Memory B cell (primary cell): ENCODE measurements at regions not wholly inside any gene's neighbourhood (a gene's known extent, or its start where the extent isn't known, plus 50 kb on each side); places are given as distances from the start of the nearest gene placed in this dataset.

Experiments used
- ATAC-seq: fragments of 150-1000 bp; cut with Tn5 transposase; 2 replicates; pipeline ENCODE4 v1.10.0; 2021; ENCODE audit warnings: low read depth, mild to moderate bottlenecking, moderate library complexity
- DNase-seq, 2 donors: peaks; one replicate each; pipeline ENCODE4 v3.0.0; 2022; ENCODE audit warnings: low spot score in 2 of 2
- H3K27ac Mint-ChIP-seq: one replicate; pipeline ENCODE4 v1.8.0; 2022; ENCODE audit warnings: mild to moderate bottlenecking, moderate library complexity, mixed read lengths
- H3K27me3 Mint-ChIP-seq: one replicate; pipeline ENCODE4 v1.8.0; 2022; ENCODE audit warnings: mixed read lengths
- H3K36me3 Mint-ChIP-seq: one replicate; pipeline ENCODE4 v1.8.0; 2022; ENCODE audit warnings: mild to moderate bottlenecking, mixed read lengths
- H3K4me1 Mint-ChIP-seq: one replicate; pipeline ENCODE4 v1.8.0; 2022; ENCODE audit warnings: mixed read lengths
- H3K4me3 Mint-ChIP-seq: one replicate; pipeline ENCODE4 v1.8.0; 2022; ENCODE audit warnings: mild to moderate bottlenecking, moderate library complexity, mixed read lengths
- H3K9me3 Mint-ChIP-seq: one replicate; pipeline ENCODE4 v1.8.0; 2022; ENCODE audit warnings: mixed read lengths

- H3K27me3 Mint-ChIP-seq: peaks cover 22% of the 10 kb centered on the region
- H3K4me1 Mint-ChIP-seq: no peaks in the 10 kb centered on the region
- H3K27ac Mint-ChIP-seq: no peak overlapping the region
- peaks cover 4% of the 10 kb centered on the region for H3K9me3 Mint-ChIP-seq
- H3K36me3 Mint-ChIP-seq: peaks cover 2% of the 10 kb centered on the region
- ATAC-seq: no peak
- no peak for DNase-seq
- H3K4me3 Mint-ChIP-seq: no peak overlapping the region
Observed at GRCh38 chr20:51313358-51313827, 229.1 kb downstream of the NFATC2 start.

- no peak for DNase-seq
- no peak overlapping the region for H3K27ac Mint-ChIP-seq
- H3K4me1 Mint-ChIP-seq: no peaks in the 10 kb centered on the region
- peaks cover 4% of the 10 kb centered on the region for H3K9me3 Mint-ChIP-seq
- H3K4me3 Mint-ChIP-seq: no peak overlapping the region
- peaks cover 2% of the 10 kb centered on the region for H3K36me3 Mint-ChIP-seq
- peaks cover 22% of the 10 kb centered on the region for H3K27me3 Mint-ChIP-seq
- ATAC-seq: no peak
Observed at GRCh38 chr20:51312480-51312783, 230.1 kb downstream of the NFATC2 start.

- Mint-ChIP-seq H3K27me3 (peaks cover 22% of the 10 kb centered on the region), H3K4me3 (no peak overlapping the region), H3K9me3 (peaks cover 4% of the 10 kb centered on the region), H3K27ac (no peak overlapping the region), H3K36me3 (peaks cover 2% of the 10 kb centered on the region), H3K4me1 (peaks cover 1% of the 10 kb centered on the region)
- DNase-seq (no peak), ATAC-seq (no peak)
Observed at GRCh38 chr20:51311636-51312479, 230.7 kb downstream of the NFATC2 start.

- no peaks in the 10 kb centered on the region for H3K36me3 Mint-ChIP-seq
- ATAC-seq: no peak
- H3K27ac Mint-ChIP-seq: no peak overlapping the region
- no peak for DNase-seq
- no peaks in the 10 kb centered on the region for H3K9me3 Mint-ChIP-seq
- no peak overlapping the region for H3K4me3 Mint-ChIP-seq
- H3K4me1 Mint-ChIP-seq: peaks cover 6% of the 10 kb centered on the region
- peaks cover 21% of the 10 kb centered on the region for H3K27me3 Mint-ChIP-seq
Observed at GRCh38 chr20:51310216-51310615, 232.3 kb downstream of the NFATC2 start.

- ATAC-seq: no peak
- H3K27ac Mint-ChIP-seq: no peak overlapping the region
Observed at GRCh38 chr20:51309128-51309527, 233.4 kb downstream of the NFATC2 start.

GRCh38 chr20:51306521-51307358, 235.8 kb downstream of the NFATC2 start:
- no peaks in the 10 kb centered on the region for H3K36me3 Mint-ChIP-seq
- H3K27me3 Mint-ChIP-seq: peaks cover 14% of the 10 kb centered on the region
- ATAC-seq: peak; percentile 99
- peak; percentile 68 to 78 for DNase-seq
- peaks cover 6% of the 10 kb centered on the region for H3K4me1 Mint-ChIP-seq
- no peak overlapping the region for H3K27ac Mint-ChIP-seq
- H3K9me3 Mint-ChIP-seq: peaks cover 5% of the 10 kb centered on the region
- H3K4me3 Mint-ChIP-seq: no peak overlapping the region

More at GRCh38 chr20:51309128-51309527, 233.4 kb downstream of the NFATC2 start:
- peaks cover 21% of the 10 kb centered on the region for H3K27me3 Mint-ChIP-seq
- peaks cover 3% of the 10 kb centered on the region for H3K9me3 Mint-ChIP-seq
- peaks cover 6% of the 10 kb centered on the region for H3K4me1 Mint-ChIP-seq
- H3K4me3 Mint-ChIP-seq: no peak overlapping the region
- no peaks in the 10 kb centered on the region for H3K36me3 Mint-ChIP-seq
- no peak for DNase-seq

GRCh38 chr20:51306081-51306480, 236.4 kb downstream of the NFATC2 start:
- Mint-ChIP-seq H3K9me3 (peaks cover 5% of the 10 kb centered on the region), H3K27me3 (peaks cover 10% of the 10 kb centered on the region), H3K4me3 (no peak overlapping the region), H3K4me1 (peaks cover 6% of the 10 kb centered on the region), H3K27ac (no peak overlapping the region), H3K36me3 (no peaks in the 10 kb centered on the region)
- ATAC-seq: no peak
- DNase-seq: no peak

- no peak for ATAC-seq
- Mint-ChIP-seq H3K4me3 (no peak overlapping the region), H3K36me3 (no peaks in the 10 kb centered on the region), H3K27me3 (peaks cover 7% of the 10 kb centered on the region), H3K9me3 (peaks cover 5% of the 10 kb centered on the region), H3K27ac (no peak overlapping the region), H3K4me1 (peaks cover 6% of the 10 kb centered on the region)
- no peak for DNase-seq
Observed at GRCh38 chr20:51305316-51306052, 237.0 kb downstream of the NFATC2 start.

- H3K36me3 Mint-ChIP-seq: no peaks in the 10 kb centered on the region
- ATAC-seq: no peak
- H3K4me1 Mint-ChIP-seq: peaks cover 6% of the 10 kb centered on the region
- H3K27me3 Mint-ChIP-seq: peaks cover 3% of the 10 kb centered on the region
- DNase-seq: no peak
- no peak overlapping the region for H3K27ac Mint-ChIP-seq
- no peak overlapping the region for H3K4me3 Mint-ChIP-seq
- peaks cover 5% of the 10 kb centered on the region for H3K9me3 Mint-ChIP-seq
Observed at GRCh38 chr20:51303731-51304670, 238.5 kb downstream of the NFATC2 start.

GRCh38 chr20:51301026-51301425, 241.5 kb downstream of the NFATC2 start:
- Mint-ChIP-seq H3K27me3 (peaks cover 6% of the 10 kb centered on the region), H3K4me1 (peaks cover 1% of the 10 kb centered on the region), H3K4me3 (no peak overlapping the region), H3K9me3 (peaks cover 5% of the 10 kb centered on the region), H3K27ac (no peak overlapping the region), H3K36me3 (no peaks in the 10 kb centered on the region)
- DNase-seq (no peak), ATAC-seq (no peak)

- Mint-ChIP-seq H3K9me3 (peaks cover 5% of the 10 kb centered on the region), H3K36me3 (no peaks in the 10 kb centered on the region), H3K27ac (no peak overlapping the region), H3K27me3 (peaks cover 4% of the 10 kb centered on the region), H3K4me1 (no peaks in the 10 kb centered on the region), H3K4me3 (no peak overlapping the region)
- ATAC-seq: no peak
- DNase-seq: no peak
Observed at GRCh38 chr20:51300104-51300503, 242.4 kb downstream of the NFATC2 start.

- H3K4me3 Mint-ChIP-seq: no peak overlapping the region
- DNase-seq: no peak
- H3K4me1 Mint-ChIP-seq: no peaks in the 10 kb centered on the region
- peaks cover 6% of the 10 kb centered on the region for H3K9me3 Mint-ChIP-seq
- no peak for ATAC-seq
- peaks cover 8% of the 10 kb centered on the region for H3K27me3 Mint-ChIP-seq
- no peaks in the 10 kb centered on the region for H3K36me3 Mint-ChIP-seq
- H3K27ac Mint-ChIP-seq: no peak overlapping the region
Observed at GRCh38 chr20:51299413-51299812, 243.1 kb downstream of the NFATC2 start.

- H3K4me3 Mint-ChIP-seq: no peak overlapping the region
- H3K27me3 Mint-ChIP-seq: peaks cover 9% of the 10 kb centered on the region
- no peaks in the 10 kb centered on the region for H3K4me1 Mint-ChIP-seq
- DNase-seq: no peak
- H3K27ac Mint-ChIP-seq: no peak overlapping the region
- peaks cover 2% of the 10 kb centered on the region for H3K9me3 Mint-ChIP-seq
- no peak for ATAC-seq
- no peaks in the 10 kb centered on the region for H3K36me3 Mint-ChIP-seq
Observed at GRCh38 chr20:51298141-51298749, 244.3 kb downstream of the NFATC2 start.
